GM23338 (cell line): ENCODE measurements at regions not wholly inside any gene's neighbourhood (a gene's known extent, or its start where the extent isn't known, plus 50 kb on each side); places are given as distances from the start of the nearest gene placed in this dataset.

Source experiments
- ATAC-seq: fragments of 200-7000 bp; cut with Tn5 transposase; 3 replicates; pipeline ENCODE4 v1.9.1; 2020
- DNase-seq: peaks from one replicate; pipeline ENCODE4 v3.0.0-alpha.2; 2015; ENCODE audit warnings: low spot score
- H2AFZ ChIP-seq: fragments of 200-600 bp; sonication (generic); 2 replicates; pipeline ENCODE4 v1.8.0; 2016; ENCODE audit warnings: antibody characterized with exemption, mild to moderate bottlenecking, moderate library complexity
- H3F3A ChIP-seq: fragments of 200-600 bp; sonication (generic); replicated peaks from 2 replicates; pipeline ENCODE4 v1.8.0; 2017; ENCODE audit warnings: antibody characterized with exemption, mixed run types, low read depth
- H3K27ac ChIP-seq: fragments of 200-600 bp; sonication (generic); 2 replicates; pipeline ENCODE4 v1.6.1; 2016; ENCODE audit warnings: low read depth
- H3K27me3 ChIP-seq: fragments of 200-600 bp; sonication (generic); 2 replicates; pipeline ENCODE4 v1.8.0; 2016; ENCODE audit warnings: mild to moderate bottlenecking, mixed run types, moderate library complexity; ENCODE audit not compliant: insufficient read depth
- H3K36me3 ChIP-seq: fragments of 200-600 bp; sonication (generic); 2 replicates; pipeline ENCODE4 v1.8.0; 2016; ENCODE audit warnings: mild to moderate bottlenecking; ENCODE audit not compliant: insufficient read depth
- H3K4me1 ChIP-seq: fragments of 200-600 bp; sonication (generic); 2 replicates; pipeline ENCODE4 v1.8.0; 2016; ENCODE audit warnings: mild to moderate bottlenecking, moderate library complexity; ENCODE audit not compliant: insufficient read depth
- H3K4me2 ChIP-seq: fragments of 200-600 bp; sonication (generic); 2 replicates; pipeline ENCODE4 v1.7.1; 2017; ENCODE audit warnings: mixed run types
- H3K4me3 ChIP-seq: fragments of 200-600 bp; sonication (generic); 2 replicates; pipeline ENCODE4 v1.6.1; 2016; ENCODE audit warnings: mixed run types
- H3K79me2 ChIP-seq: fragments of 200-600 bp; sonication (generic); replicated peaks from 2 replicates; pipeline ENCODE4 v1.8.0; 2017; ENCODE audit warnings: mild to moderate bottlenecking; ENCODE audit not compliant: insufficient read depth
- H3K9me2 ChIP-seq: fragments of 200-600 bp; sonication (generic); 2 replicates; pipeline ENCODE4 v1.8.0; 2017; ENCODE audit not compliant: insufficient read depth
- H4K20me1 ChIP-seq: fragments of 200-600 bp; sonication (generic); replicated peaks from 2 replicates; pipeline ENCODE4 v1.8.0; 2017; ENCODE audit warnings: mild to moderate bottlenecking; ENCODE audit not compliant: insufficient read depth
- H3K27ac Mint-ChIP-seq: 2 replicates; pipeline ENCODE4 v1.8.0; 2020; ENCODE audit warnings: inconsistent platforms, mild to moderate bottlenecking, moderate library complexity, mixed read lengths
- H3K27me3 Mint-ChIP-seq: 3 replicates; pipeline ENCODE4 v1.8.0; 2022; ENCODE audit warnings: low read depth, mild to moderate bottlenecking, moderate library complexity, mixed read lengths, inconsistent platforms; ENCODE audit not compliant: insufficient read depth, poor library complexity
- H3K36me3 Mint-ChIP-seq: 3 replicates; pipeline ENCODE4 v1.8.0; 2021; ENCODE audit warnings: low read depth, mild to moderate bottlenecking, inconsistent platforms, moderate library complexity, mixed read lengths
- H3K4me1 Mint-ChIP-seq: 3 replicates; pipeline ENCODE4 v1.8.0; 2020; ENCODE audit warnings: mild to moderate bottlenecking, inconsistent platforms, mixed read lengths
- H3K4me3 Mint-ChIP-seq: 3 replicates; pipeline ENCODE4 v1.8.0; 2021; ENCODE audit warnings: moderate library complexity, mild to moderate bottlenecking, inconsistent platforms, mixed read lengths
- H3K9me3 Mint-ChIP-seq: 3 replicates; pipeline ENCODE4 v1.8.0; 2020; ENCODE audit warnings: moderate library complexity, mild to moderate bottlenecking, inconsistent platforms, mixed read lengths
- CREB1 ChIP-seq: fragments of 250-450 bp; sonication (Bioruptor Pico); IDR thresholded peaks from 2 replicates; pipeline ENCODE4 v1.5.0; 2020; ENCODE audit warnings: low read depth, mild to moderate bottlenecking, moderate library complexity
- CTCF ChIP-seq, 2 experiments: fragments of 200-600 bp in 1 of 2; sonication (generic) in 1 of 2; conservative IDR thresholded peaks; 2 replicates each; pipeline versions ENCODE4 v1.5.1 to v1.6.1; 2016 to 2017; ENCODE audit warnings: antibody characterized with exemption in 2 of 2, low read depth in 2 of 2, mild to moderate bottlenecking in 2 of 2, moderate library complexity in 1 of 2
- ETS1 ChIP-seq: IDR thresholded peaks from 2 replicates; pipeline ENCODE4 v1.6.1; 2016; ENCODE audit warnings: antibody characterized with exemption
- EZH2 ChIP-seq: fragments of 200-600 bp; sonication (generic); IDR thresholded peaks from one replicate; pipeline ENCODE4 v1.8.0; 2017; ENCODE audit warnings: antibody characterized with exemption, mild to moderate bottlenecking, low read depth; ENCODE audit not compliant: unreplicated experiment
- EZH2phosphoT487 ChIP-seq: fragments of 200-600 bp; sonication (generic); IDR thresholded peaks from one replicate; pipeline ENCODE4 v1.8.1; 2018; ENCODE audit warnings: antibody characterized with exemption; ENCODE audit not compliant: unreplicated experiment
- JUNB ChIP-seq: IDR thresholded peaks from one replicate; pipeline ENCODE4 v1.6.1; 2016; ENCODE audit warnings: antibody characterized with exemption; ENCODE audit not compliant: unreplicated experiment
- NANOG ChIP-seq: IDR thresholded peaks from 2 replicates; pipeline ENCODE4 v1.6.1; 2016; ENCODE audit warnings: antibody characterized with exemption, borderline replicate concordance
- POLR2AphosphoS5 ChIP-seq: IDR thresholded peaks from 2 replicates; pipeline ENCODE4 v1.6.1; 2016; ENCODE audit warnings: antibody characterized with exemption, low read depth
- REST ChIP-seq: IDR thresholded peaks from one replicate; pipeline ENCODE4 v1.6.1; 2018; ENCODE audit warnings: antibody characterized with exemption; ENCODE audit not compliant: unreplicated experiment
- STAT1 ChIP-seq: IDR thresholded peaks from one replicate; pipeline ENCODE4 v1.6.1; 2016; ENCODE audit warnings: antibody characterized with exemption; ENCODE audit not compliant: unreplicated experiment
- ZNF114 ChIP-seq: fragments of 250-450 bp; sonication (Bioruptor Pico); IDR thresholded peaks from 2 replicates; pipeline ENCODE4 v1.5.0; 2020; ENCODE audit warnings: mild to moderate bottlenecking, moderate library complexity
- ZNF331 ChIP-seq: fragments of 250-450 bp; sonication (Bioruptor Pico); IDR thresholded peaks from 2 replicates; pipeline ENCODE4 v1.5.0; 2020; ENCODE audit warnings: low read depth, mild to moderate bottlenecking, moderate library complexity
- ZNF462 ChIP-seq: fragments of 250-450 bp; sonication (Bioruptor Pico); IDR thresholded peaks from 2 replicates; pipeline ENCODE4 v1.5.0; 2020; ENCODE audit warnings: mild to moderate bottlenecking, moderate library complexity

- Histone ChIP-seq H3K79me2 (no peaks in the 10 kb centered on the region), H3F3A (no peaks in the 10 kb centered on the region), H3K27me3 (peaks cover 6% of the 10 kb centered on the region), H3K9me2 (no peaks in the 10 kb centered on the region), H4K20me1 (no peaks in the 10 kb centered on the region), H3K4me2 (no peak overlapping the region), H3K4me3 (no peak overlapping the region), H2AFZ (no peak overlapping the region), H3K4me1 (no peaks in the 10 kb centered on the region), H3K27ac (no peak overlapping the region), H3K36me3 (no peaks in the 10 kb centered on the region)
- Mint-ChIP-seq H3K4me1 (peaks cover 2% of the 10 kb centered on the region; the same call in 1 of the 3 replicates), H3K36me3 (no peaks in the 10 kb centered on the region), H3K9me3 (no peaks in the 10 kb centered on the region), H3K27me3 (peaks cover 2% of the 10 kb centered on the region), H3K27ac (no peak overlapping the region), H3K4me3 (no peak overlapping the region)
- DNase-seq (no peak), ATAC-seq (no peak)
- TF ChIP-seq CREB1 (no peak), JUNB (no peak), ETS1 (no peak), ZNF331 (CRISPR knock-in tag) (no peak), NANOG (no peak), EZH2phosphoT487 (no peak), REST (no peak), EZH2 (no peak), STAT1 (no peak), CTCF (conservative IDR thresholded peaks at IDR 0.05; ENCODE audit: low read depth in 2 of 2) (no peak), ZNF114 (CRISPR knock-in tag) (no peak), POLR2AphosphoS5 (no peak), ZNF462 (no peak)
Measured at GRCh38 chr20:2213401-2213800, 82.4 kb upstream of the TGM3 start.
